Panc1 (cell line): ENCODE measurements at regions not wholly inside any gene's neighbourhood (a gene's known extent, or its start where the extent isn't known, plus 50 kb on each side); places are given as distances from the start of the nearest gene placed in this dataset.

Experiments
- ATAC-seq: fragments of 200-7000 bp; cut with Tn5 transposase; 2 replicates; pipeline ENCODE4 v1.9.1; 2020; ENCODE audit warnings: mild to moderate bottlenecking, moderate library complexity
- BruUV-seq: library from RNA; stranded (reverse); fragments of 400-500 nt; replicated peaks from 2 replicates; lab custom pipeline; 2021; lab: Mats Ljungman, UMichigan
- CTCF ChIA-PET: fragments of 300-600 bp; sonication (Branson Sonifier 250); formaldehyde crosslinking; loops from one replicate; lab custom pipeline; 2022; ENCODE audit warnings: antibody characterized with exemption; lab: Charles Lee
- POLR2A ChIA-PET: fragments of 300-600 bp; sonication (Branson Sonifier 250); formaldehyde crosslinking; loops from one replicate; lab custom pipeline; 2022; ENCODE audit warnings: antibody characterized with exemption; lab: Charles Lee
- DNase-seq: peaks from one replicate; pipeline ENCODE4 v3.0.0-alpha.2; 2010; ENCODE audit warnings: low read depth, low spot score
- H3K27ac ChIP-seq: 2 replicates; pipeline ENCODE4 v1.5.1; 2011; ENCODE audit warnings: mild to moderate bottlenecking, low read length, inconsistent platforms
- H3K27me3 ChIP-seq: fragments of 200-500 bp; sonication (Bioruptor generic); 2 replicates; pipeline ENCODE4 v1.6.0; 2014; ENCODE audit warnings: low read length, inconsistent platforms; ENCODE audit not compliant: control insufficient read depth, insufficient read depth
- H3K36me3 ChIP-seq: fragments of 200-500 bp; sonication (Bioruptor generic); 2 replicates; pipeline ENCODE4 v1.5.1; 2014; ENCODE audit warnings: inconsistent platforms, mild to moderate bottlenecking, low read length, moderate library complexity; ENCODE audit not compliant: control insufficient read depth, insufficient read depth
- H3K4me1 ChIP-seq: 2 replicates; pipeline ENCODE4 v1.5.1; 2011; ENCODE audit warnings: inconsistent platforms, mild to moderate bottlenecking, low read length, moderate library complexity; ENCODE audit not compliant: control insufficient read depth, insufficient read depth
- H3K4me3 ChIP-seq, 2 experiments: 2 replicates each; pipeline ENCODE4 v1.5.1; 2011 to 2012; ENCODE audit warnings: low read depth in 2 of 2, low read length in 2 of 2, mild to moderate bottlenecking in 2 of 2, inconsistent platforms in 1 of 2, moderate library complexity in 1 of 2
- H3K9me3 ChIP-seq: fragments of 200-500 bp; sonication (Bioruptor generic); 2 replicates; pipeline ENCODE4 v1.5.1; 2014; ENCODE audit warnings: low read depth, mild to moderate bottlenecking, inconsistent platforms, low read length, moderate library complexity; ENCODE audit not compliant: control insufficient read depth, insufficient read depth
- CTCF ChIP-seq: fragments of 450-650 bp; IDR thresholded peaks from 2 replicates; pipeline ENCODE4 v1.5.1; 2017; ENCODE audit warnings: mild to moderate bottlenecking
- POLR2AphosphoS5 ChIP-seq: IDR thresholded peaks from 2 replicates; pipeline ENCODE4 v1.6.1; 2012; ENCODE audit warnings: mild to moderate bottlenecking, low read depth, low read length, moderate library complexity
- REST ChIP-seq, 2 experiments: IDR thresholded peaks; 2 replicates each; pipeline ENCODE4 v1.6.1; 2011 to 2012; ENCODE audit warnings: low read depth in 2 of 2, control low read depth in 1 of 2, low read length in 1 of 2, mild to moderate bottlenecking in 1 of 2, moderate library complexity in 1 of 2; ENCODE audit not compliant: insufficient read depth in 1 of 2
- SIN3A ChIP-seq: IDR thresholded peaks from 2 replicates; pipeline ENCODE4 v1.6.1; 2012; ENCODE audit warnings: low read depth, mild to moderate bottlenecking, low read length, moderate library complexity, borderline replicate concordance; ENCODE audit not compliant: insufficient read depth
- TCF7L2 ChIP-seq: IDR thresholded peaks from 2 replicates; pipeline ENCODE4 v1.6.1; 2011; ENCODE audit warnings: mild to moderate bottlenecking, low read depth, low read length, inconsistent platforms
- in situ Hi-C: cut with HindIII; loops from 2 replicates; pipeline ENCODE4 v1.10.0; 2016; ENCODE audit warnings: low sequenced_read_pairs, low pct_unique_long_range_greater_than_20kb
- intact Hi-C: fragments of 100-400 bp; cut with micrococcal nuclease; formaldehyde crosslinking; loops from one replicate; pipeline ENCODE4 v1.10.0; 2022; ENCODE audit not compliant: unreplicated experiment

GRCh38 chr2:239889641-239890121 lies 135.5 kb downstream of the NDUFA10 start:
- DNase-seq = no peak
- no peak for TF ChIP-seq SIN3A
- TF ChIP-seq CTCF = no peak
- TF ChIP-seq REST (IDR thresholded peaks at IDR 0.05; ENCODE audit: insufficient read depth in 1 of 2, low read depth in 2 of 2, low read length in 1 of 2) = no peak
- TF ChIP-seq POLR2AphosphoS5 = no peak
- no peak for TF ChIP-seq TCF7L2
- no peaks in the 10 kb centered on the region for H3K4me1 ChIP-seq
- BruUV-seq = no TSS peak
- H3K4me3 ChIP-seq = no peak overlapping the region
- intact Hi-C loops (no loop called here), in situ Hi-C loops (no loop called here)
- H3K36me3 ChIP-seq = no peaks in the 10 kb centered on the region
- no peak for ATAC-seq
- H3K27ac ChIP-seq = no peak overlapping the region
- no peaks in the 10 kb centered on the region; the same call in 1 of the 2 replicates for H3K27me3 ChIP-seq
- CTCF ChIA-PET = interaction anchor here (0.6 kb wide), 1 partner anchor 417 kb away, joined by 11 read pairs; no protein-coding TSS in a partner anchor
- POLR2A ChIA-PET = no interaction called here
- H3K9me3 ChIP-seq = peaks cover 18% of the 10 kb centered on the region; the same call in 1 of the 2 replicates

- intact Hi-C loops = no loop called here
- H3K36me3 ChIP-seq = no peaks in the 10 kb centered on the region
- no peak overlapping the region for H3K4me3 ChIP-seq
- DNase-seq = no peak
- H3K27ac ChIP-seq = no peak overlapping the region
- BruUV-seq = no TSS peak
- no peak for ATAC-seq
- CTCF ChIA-PET = interaction anchor here (0.7 kb wide), 1 partner anchor 39 kb away, joined by 3 read pairs; no protein-coding TSS in a partner anchor
- no peaks in the 10 kb centered on the region for H3K4me1 ChIP-seq
- peaks cover 23% of the 10 kb centered on the region; the same call in 1 of the 2 replicates for H3K9me3 ChIP-seq
- H3K27me3 ChIP-seq = no peaks in the 10 kb centered on the region; the same call in 1 of the 2 replicates
- POLR2A ChIA-PET = no interaction called here
- TF ChIP-seq CTCF (no peak), TCF7L2 (no peak), REST (IDR thresholded peaks at IDR 0.05; ENCODE audit: insufficient read depth in 1 of 2, low read depth in 2 of 2, low read length in 1 of 2) (no peak), POLR2AphosphoS5 (no peak), SIN3A (no peak)
- in situ Hi-C loops = no loop called here
These were observed 137.5 kb downstream of the NDUFA10 start for GRCh38 chr2:239887604-239888003.
